ENCODE measurements at regions not wholly inside any gene's neighbourhood (a gene's known extent, or its start where the extent isn't known, plus 50 kb on each side); places are given as distances from the start of the nearest gene placed in this dataset.
"Not testable (repeated sequence)": the region's sequence is repeated elsewhere in the genome, so short reads cannot be mapped to it uniquely, and the experiment has no call there.

GRCh38 chr2:184444217-184444616 is 154.1 kb upstream of the ZNF804A start:
- DNase-seq, result no peak

DNA sequence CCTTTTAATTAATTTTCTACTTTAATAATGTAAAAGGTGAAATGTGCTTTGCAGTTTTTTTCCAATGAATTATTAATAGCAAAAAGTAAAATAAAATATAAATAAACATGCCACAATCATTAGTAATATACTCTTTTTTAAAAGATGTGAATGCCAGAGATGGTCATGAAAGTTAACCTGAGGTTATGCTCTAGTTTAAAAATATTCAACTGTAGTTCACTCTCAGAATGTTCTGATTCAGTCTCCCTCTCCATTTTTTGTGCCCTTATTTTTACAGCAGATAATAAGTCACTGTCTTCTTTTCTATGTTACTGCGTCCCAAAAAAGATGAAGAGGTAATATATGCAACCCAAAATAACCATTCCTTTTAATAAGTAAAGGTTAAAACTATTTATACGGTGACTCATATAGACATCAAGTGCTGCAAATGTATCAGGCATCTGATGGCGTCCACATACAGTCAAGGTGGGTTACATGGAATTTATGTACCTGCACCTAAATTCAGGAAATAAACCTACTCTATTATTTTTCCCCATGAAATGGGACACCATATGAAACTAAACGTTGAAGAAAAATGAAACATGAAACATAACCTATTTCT is 153.6 kb upstream of the ZNF804A start:
- no peak for DNase-seq

- DNase-seq, result no peak
Measured at GRCh38 chr2:184449760-184450159, 148.6 kb upstream of the ZNF804A start.

- no peak for DNase-seq
Measured at GRCh38 chr2:184452907-184453306, 145.4 kb upstream of the ZNF804A start.

- DNase-seq, result no peak
Measured at GRCh38 chr2:184455624-184456023, 142.7 kb upstream of the ZNF804A start.

DNA sequence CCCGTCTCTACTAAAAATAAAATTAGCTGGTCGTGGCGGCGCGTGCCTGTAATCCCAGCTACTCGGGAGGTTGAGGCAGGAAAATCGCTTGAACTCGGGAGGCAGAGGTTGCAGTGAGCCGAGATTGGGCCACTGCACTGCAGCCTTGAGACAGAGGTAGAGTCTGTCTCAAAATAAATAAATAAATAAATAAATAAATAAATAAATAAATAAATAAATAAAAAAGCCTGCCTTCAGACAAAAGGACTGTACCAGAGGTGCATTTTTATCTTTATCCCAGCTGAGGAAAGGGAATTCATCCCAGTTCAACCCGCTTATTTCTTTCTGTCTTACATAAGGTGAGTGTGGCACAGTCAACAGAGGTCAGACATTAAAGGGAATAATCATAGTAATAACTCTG is 141.6 kb upstream of the ZNF804A start:
- not testable (repeated sequence) for DNase-seq

DNA sequence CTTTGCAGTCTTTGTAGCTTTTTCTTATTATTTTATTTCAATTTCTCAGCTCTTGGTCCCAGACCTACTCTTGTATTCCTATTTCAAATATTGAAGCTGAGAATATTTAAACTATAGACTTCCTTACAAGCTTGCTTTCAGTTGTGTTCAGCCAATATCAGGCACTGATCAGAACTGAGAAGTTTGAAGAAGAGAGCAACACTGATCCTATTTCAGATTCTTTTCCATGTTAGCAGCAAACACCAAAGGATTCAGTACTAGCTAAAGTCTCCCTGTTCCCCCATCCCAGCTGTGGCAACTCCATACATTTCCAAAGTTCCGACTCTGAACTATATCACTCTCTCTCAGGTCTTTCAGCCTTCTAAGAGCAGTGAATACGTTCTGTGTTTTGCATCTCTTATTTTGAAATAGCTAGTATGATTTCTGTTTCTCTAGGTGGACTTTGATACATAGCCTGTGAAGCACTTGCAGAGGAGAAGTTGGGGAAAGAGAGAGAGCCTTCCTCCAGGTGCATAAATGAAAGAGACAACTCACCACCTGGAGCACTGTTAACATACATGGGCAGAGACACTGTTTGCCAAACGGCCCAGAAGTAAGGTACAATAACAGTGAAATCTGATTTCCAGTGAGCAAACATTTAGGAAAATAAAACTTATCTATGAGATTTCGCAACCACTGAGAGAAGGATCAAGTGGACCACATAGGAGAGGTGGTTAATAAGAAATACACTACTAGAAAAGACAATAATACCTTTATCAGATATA is 135.0 kb upstream of the ZNF804A start:
- no peak for DNase-seq

DNA sequence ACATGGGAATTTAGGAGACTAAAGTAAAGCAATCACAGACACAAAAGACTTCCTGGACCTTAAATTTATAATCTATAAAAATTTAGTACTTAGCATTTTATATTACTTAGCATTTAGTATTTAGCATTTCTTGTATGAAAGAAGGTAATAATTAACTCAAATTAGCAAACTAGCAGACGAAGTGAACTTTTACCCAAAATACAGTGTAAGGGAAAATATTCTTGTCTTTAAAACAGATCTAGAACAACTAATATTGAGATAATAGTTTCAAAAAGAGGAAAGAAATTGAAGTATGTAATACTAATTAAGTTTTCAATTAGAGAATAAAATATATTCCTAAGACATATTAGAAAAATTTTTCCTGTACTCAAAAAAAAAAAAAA is 134.5 kb upstream of the ZNF804A start:
- no peak for DNase-seq

- DNase-seq, result no peak
Measured at GRCh38 chr2:184468826-184469225, 129.5 kb upstream of the ZNF804A start.

DNA sequence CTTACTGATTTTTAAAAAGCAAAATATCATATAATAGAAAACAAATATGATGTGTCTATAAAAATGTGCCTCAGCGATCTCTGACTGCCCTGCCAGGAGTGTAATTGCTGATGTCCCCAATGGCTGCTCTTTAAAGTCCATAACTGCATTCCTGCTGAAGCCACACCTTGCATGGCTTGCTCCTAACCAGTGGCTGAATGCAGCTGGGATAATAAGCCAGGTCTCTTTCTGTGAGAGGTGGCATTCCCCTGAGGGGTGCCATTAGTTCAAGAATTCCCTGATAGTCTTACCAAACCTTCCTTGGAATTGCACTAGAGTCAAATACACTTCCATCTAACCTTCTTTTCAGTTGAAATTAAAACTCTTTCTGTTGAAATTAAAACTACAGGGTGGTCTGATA is 125.8 kb upstream of the ZNF804A start:
- no peak for DNase-seq

GRCh38 chr2:184481865-184482264 is 116.5 kb upstream of the ZNF804A start:
- DNase-seq, result no peak

GRCh38 chr2:184498936-184499335 is 99.4 kb upstream of the ZNF804A start:
- DNase-seq, result no peak

DNA sequence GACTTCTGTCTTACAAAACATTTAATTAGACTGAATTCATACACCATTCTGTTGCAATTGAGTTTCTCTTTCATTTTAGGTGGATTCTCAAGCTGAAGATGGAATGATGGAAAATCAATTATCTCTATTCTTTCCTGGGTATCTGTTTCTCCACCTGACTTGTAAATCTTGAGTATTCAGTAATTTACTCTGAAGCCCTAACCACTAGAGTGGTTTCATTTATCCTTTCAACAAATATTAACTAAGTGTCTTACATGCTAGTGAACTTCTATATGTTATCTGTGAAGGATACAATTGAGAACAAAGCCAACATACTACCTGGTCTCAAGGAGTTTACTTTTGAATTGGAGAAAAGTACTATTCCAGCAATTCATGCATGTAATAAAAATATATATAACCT is 94.1 kb upstream of the ZNF804A start:
- DNase-seq, result no peak

- DNase-seq, result no peak
Measured at GRCh38 chr2:184507254-184507653, 91.1 kb upstream of the ZNF804A start.

- no peak for DNase-seq
Measured at GRCh38 chr2:184517402-184517801, 80.9 kb upstream of the ZNF804A start.

- no peak for DNase-seq
Measured at GRCh38 chr2:184520441-184520840, 77.9 kb upstream of the ZNF804A start.

DNA sequence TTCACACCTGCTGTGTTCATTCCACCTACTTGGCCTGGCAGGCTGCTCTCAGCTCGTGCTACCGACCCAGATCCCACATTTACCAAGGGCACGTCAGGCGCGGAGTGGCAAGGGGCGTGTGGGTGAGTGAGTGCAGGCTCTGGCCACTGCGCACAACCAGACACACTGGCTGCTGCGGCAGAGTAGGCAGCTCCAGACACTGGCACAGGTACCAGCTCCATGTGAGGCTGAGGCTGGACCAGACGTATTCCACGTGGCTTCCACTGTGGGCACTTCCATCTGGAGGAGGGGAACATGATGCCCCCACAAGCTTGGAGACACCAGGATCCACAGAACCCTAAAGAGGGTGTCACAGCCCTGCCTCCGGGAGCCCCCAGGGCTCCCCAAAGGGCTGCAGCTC is 74.6 kb upstream of the ZNF804A start:
- no peak for DNase-seq

DNA sequence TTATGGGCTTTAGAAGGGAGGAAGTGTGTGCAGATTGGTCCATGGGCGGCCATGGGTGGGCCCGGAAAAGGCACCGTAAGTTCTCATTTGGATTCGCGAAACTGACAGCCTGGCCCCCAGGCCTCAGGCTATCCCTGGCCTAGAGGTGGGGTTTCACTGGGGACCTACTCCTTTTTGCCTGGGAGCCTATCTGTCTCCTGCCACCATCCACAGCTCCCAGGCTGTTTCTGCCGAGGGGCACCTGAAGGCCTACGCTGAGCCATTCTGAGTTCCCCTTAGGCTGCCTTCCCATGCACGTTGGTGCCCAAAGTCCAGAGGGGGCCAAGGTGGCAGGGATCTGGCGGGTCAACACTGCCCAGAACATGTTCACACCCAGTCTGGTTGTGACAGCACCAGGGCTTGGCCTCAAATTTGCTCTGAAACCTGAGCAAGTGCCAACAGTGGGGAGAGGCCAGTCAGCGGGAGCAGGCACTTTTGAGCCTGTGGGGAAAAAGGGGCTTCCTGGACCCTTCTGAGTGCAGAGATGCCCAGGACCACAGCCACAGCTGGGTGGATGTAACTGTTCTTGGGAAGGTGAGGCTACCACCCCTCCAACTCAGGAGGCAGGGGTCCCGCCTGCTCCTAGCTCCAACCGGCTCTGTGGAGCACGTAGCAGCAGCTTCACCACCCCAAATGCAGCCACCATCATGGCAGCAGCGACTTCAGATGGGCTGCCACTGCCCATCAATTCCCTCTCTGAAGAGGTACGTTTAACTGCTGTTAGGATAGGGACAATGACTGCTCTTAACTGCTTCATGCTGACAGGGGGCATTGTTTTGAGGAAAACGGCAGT is 73.6 kb upstream of the ZNF804A start:
- DNase-seq, result no peak

GRCh38 chr2:184527058-184527457 is 71.3 kb upstream of the ZNF804A start:
- DNase-seq, result no peak

- DNase-seq, result no peak
Measured at GRCh38 chr2:184528119-184528518, 70.2 kb upstream of the ZNF804A start.

- no peak for DNase-seq
Measured at GRCh38 chr2:184530239-184530638, 68.1 kb upstream of the ZNF804A start.

- DNase-seq, result no peak
Measured at GRCh38 chr2:184530959-184531358, 67.4 kb upstream of the ZNF804A start.

GRCh38 chr2:184532551-184532950 is 65.8 kb upstream of the ZNF804A start:
- DNase-seq, result peak; percentile 29

All from muscle of arm (tissue), 1 donor.